ENCODE measurements at regions not wholly inside any gene's neighbourhood (a gene's known extent, or its start where the extent isn't known, plus 50 kb on each side); places are given as distances from the start of the nearest gene placed in this dataset.

- DNase-seq = no peak
These were observed 795.2 kb downstream of the SLC16A7 start for GRCh38 chr12:60391051-60391450.

DNA sequence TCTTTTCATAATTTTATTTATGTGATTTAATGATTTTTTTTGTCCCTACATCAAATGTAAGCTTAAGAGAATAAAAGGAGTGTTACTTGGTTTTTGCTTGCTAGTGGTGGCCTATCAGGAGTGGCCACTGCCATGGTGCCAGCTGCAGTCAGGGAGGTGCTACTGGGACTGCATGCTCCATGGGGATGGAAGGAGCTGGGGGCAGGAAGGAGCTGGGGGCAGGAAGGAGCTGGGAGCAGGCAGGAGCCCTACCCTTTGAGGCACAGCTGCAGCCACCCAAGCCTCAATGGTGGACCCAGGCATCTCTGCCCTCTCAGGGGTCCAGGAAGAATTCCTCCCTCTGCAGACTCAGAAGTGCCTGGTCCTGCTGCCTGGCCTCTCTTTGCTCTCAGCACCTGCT, 796.0 kb downstream of the SLC16A7 start:
- no peak for DNase-seq

DNA sequence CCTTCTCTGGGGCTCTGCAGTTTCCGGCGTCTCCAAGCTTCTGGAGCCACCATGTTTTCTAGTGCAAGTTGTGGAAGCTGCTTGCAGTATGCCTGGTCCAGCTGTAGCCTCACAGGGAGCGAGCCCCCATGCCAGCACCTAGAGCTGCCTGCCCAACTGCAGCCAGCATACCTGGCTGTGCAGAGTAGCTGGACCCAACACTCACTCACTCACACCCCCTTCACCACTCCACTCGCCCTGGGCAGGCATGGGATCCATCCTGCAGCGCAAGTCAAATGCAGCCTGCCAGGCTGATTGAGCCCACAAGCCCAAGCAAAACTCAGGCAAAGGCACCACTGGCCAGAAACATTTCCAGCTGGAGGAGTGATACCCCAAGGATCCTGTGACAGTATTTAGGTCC, 797.3 kb downstream of the SLC16A7 start:
- no peak for DNase-seq

DNA sequence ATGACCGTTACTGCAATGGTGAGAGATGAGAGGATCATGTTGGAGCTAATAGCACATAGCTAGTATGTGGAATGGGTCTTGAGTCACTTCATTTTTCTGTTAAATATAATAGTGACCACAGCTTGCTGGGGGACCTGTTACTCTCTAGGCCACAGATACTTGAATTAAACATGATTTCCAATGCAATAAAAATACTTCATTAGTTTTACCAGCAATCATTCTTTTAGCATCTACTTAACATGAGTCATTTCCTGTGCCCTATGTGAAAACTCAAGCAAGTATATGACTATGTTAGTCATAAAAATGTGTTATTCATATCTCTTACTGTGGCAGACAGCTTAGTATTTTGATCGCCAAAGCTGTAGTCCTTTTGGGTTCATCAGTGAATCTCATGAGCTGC, 798.8 kb downstream of the SLC16A7 start:
- DNase-seq = no peak

DNA sequence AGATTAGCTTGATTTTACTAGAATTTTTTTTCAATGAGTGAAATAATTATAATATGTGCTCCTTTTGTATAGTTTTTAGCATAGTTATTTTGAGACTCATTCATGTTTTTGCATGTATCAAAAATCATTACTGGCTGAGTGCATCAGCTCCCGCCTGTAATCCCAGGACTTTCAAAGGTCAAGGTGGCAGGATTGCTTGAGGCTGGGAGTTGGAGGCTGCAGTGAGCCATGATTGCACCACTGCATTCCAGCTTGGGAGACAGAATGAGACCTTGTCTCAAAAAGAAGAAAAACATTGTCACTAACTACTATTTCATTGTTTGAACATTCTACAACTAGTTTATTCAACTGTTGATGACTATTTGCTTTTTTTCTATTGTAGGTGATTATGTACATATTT, 802.7 kb downstream of the SLC16A7 start:
- no peak for DNase-seq

DNA sequence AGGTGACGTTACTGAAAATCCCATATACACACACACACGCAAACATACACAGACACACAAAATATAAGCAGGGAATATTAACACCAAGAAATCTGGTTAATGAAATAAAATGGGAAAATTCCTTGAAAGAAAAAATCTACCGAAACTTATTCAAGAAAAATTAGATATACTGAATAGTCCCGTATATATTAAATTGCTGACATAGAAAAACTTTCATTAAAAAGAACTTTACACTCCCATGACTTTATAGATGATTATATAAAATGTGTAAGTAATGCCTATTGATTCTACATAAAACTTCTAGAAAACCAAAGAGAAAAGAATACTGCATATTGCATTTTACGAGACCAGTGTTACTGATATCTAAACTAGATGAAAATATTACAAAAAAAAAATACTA, 803.2 kb downstream of the SLC16A7 start:
- no peak for DNase-seq

- DNase-seq = no peak
These were observed 807.2 kb downstream of the SLC16A7 start for GRCh38 chr12:60402996-60403395.

GRCh38 chr12:60415351-60415750, 819.5 kb downstream of the SLC16A7 start:
- DNase-seq = no peak

DNA sequence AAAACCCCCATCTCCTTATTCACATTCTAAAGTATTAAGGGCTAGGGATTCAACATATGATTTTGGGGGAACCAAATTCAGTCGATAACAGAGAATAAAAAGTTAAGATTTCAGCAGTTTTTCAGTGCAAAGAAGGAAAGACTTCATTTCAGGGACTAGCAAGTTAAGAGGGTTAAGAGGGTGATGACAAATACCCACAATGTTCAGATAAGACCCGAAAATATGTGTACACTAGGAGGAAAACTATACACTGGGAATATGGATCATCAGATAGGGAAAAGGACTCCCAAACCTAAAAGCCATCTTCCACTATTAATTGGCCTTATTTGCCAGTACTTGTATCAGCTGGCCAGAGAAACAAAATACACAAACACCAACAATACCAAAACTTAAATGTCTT, 824.2 kb downstream of the SLC16A7 start:
- DNase-seq = no peak

DNA sequence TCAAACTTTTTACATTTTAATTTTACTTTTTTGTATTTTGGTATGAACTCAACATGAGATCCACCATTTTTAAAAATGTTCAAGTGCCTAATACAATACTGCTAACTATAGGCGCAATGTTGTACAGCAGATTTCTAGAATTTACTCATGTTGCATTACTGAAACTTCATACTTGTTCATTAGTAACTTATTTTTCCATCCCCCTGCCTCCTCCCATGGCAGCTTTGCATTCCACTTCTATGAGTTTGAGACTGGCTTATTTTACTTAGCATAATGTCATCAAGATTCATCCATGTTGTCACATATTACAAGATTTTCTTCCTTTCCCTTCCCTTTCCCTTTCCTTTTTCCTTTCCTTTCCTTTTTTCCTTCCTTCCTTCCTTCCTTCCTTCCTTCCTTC, 825.9 kb downstream of the SLC16A7 start:
- no peak for DNase-seq

DNA sequence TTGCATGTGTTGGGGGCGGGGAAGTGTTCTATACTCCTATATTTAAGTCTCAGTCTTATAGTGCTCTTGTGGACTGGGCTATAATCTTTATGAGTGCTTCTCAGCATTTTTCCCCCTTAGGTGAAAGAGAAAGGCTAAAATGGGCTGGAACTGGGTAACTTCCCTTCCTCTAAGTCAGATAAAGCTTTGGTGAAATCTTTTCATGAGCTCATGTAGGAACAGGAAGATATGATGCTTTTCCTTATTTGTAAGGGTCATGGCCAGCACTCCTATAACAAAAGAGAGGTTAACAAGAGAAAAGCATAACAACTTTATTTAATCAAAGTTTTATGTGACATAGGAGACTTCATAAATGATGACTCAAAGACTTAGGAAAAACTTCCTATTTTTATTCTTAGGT, 841.5 kb downstream of the SLC16A7 start:
- DNase-seq = no peak

DNA sequence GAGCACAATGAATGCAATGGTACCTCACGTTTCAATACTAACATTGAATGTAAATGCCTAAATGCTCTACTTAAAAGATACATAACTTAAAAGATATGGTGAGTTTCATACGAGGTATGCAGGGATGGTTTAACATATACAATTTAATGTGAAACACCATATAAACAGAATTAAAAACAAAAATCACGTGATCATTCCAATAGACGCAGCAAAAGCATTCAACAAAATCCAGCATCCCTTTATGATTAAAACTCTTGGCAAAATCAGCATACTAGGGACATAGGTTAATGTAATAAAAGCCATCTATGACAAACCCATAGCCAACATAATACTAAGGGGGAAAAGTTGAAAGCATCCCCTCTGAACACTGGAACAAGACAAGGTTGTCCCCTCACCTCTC, 845.7 kb downstream of the SLC16A7 start:
- DNase-seq = no peak

- DNase-seq = no peak
These were observed 855.6 kb downstream of the SLC16A7 start for GRCh38 chr12:60451457-60451856.

- DNase-seq = no peak
These were observed 869.2 kb downstream of the SLC16A7 start for GRCh38 chr12:60465060-60465459.

- DNase-seq = no peak
These were observed 872.7 kb downstream of the SLC16A7 start for GRCh38 chr12:60468546-60468945.

DNA sequence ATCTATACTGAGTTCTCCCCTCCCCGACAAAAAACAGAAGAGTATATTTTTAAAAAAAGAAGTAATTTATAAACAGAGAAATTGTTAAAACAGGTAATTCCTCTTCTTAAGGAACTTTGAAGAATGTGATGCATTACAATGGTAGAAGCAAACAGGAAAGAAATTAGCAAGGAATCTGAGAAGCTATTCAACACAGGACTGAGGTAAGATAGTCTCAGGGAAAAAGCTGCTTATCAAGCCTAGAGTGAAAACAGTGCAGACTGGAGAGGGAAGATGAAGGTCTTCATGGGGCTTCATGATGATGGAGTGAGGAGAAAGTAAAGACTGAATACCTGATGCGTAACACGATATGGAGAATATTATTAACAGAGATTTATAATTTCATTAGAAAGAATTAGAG, 880.0 kb downstream of the SLC16A7 start:
- DNase-seq = no peak

- DNase-seq = no peak
These were observed 891.5 kb downstream of the SLC16A7 start for GRCh38 chr12:60487284-60487683.

GRCh38 chr12:60489071-60489470, 893.2 kb downstream of the SLC16A7 start:
- DNase-seq = no peak

GRCh38 chr12:60494244-60494643, 898.4 kb downstream of the SLC16A7 start:
- DNase-seq = no peak

DNA sequence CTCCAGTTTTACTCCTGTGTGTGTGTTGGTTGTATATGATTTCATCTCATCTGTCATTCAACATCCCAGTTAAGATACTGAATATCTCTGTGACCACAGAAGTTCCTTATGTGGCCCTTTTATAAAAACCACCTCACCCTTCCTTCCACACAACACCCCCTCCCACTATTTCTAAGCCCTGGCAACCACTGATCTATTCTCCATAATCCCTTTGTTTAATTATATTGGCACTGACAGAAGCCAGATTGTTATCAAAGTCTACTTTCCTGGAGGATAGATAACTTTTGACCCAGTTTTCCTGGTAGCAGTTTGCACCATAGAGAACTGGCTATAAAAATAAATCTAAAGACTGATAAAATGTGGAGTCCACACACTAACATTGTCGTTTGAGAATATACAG, 902.8 kb downstream of the SLC16A7 start:
- no peak for DNase-seq

- DNase-seq = no peak
These were observed 905.4 kb downstream of the SLC16A7 start for GRCh38 chr12:60501124-60501729.

DNA sequence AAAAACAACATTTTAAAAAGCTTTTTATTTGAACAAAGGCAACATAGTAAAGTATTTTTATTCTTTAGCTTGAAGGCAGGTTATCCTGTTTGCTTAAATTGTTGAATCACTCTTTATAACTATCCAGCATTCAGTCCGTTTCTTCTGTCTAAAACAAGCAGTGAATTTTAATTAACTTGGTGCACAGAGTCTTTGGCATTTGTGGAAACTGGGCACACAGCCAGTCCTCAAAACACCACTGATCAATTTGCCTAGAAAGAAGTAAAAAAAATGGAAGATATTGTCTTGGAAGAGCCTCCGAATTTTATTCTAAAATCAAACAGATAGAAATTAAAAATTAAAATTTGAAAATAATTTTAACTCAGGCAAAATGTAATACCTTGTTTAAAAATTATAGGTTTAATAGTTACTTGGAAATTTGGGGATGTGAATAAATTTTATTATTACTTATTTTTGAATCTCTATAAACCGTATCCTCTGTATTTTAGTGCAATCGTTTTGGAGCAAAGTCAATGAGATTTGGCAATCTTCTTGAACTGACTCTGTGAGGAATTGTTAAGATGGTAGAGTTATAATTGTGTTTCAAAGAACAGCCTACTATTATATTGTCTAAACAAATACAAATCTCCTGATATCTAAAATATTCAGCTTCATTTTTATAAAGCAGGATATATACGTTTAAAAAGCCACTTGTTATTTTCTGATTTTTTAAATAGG, 927.0 kb downstream of the SLC16A7 start:
- DNase-seq = no peak

GRCh38 chr12:60529261-60529660, 933.4 kb downstream of the SLC16A7 start:
- DNase-seq = no peak

- no peak for DNase-seq
These were observed 933.9 kb downstream of the SLC16A7 start for GRCh38 chr12:60529723-60530122.

DNA sequence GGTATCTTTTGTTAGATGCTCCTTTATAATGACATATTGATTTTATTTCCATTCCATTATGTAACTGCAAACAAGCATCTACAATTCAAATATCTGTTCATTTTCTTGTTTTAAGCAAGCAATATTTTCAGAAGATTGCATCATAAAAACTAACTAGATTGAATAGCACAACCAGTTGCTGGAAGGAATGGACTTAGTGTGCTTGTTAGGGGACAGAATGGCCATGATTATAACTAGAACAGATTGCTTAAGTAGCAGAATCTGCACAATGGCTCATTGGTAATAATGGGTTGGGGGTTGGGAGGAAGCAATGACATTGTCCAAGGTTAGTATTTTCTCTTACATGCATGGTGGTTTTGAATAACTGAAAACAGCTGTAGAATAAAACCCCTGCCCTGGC, 939.5 kb downstream of the SLC16A7 start:
- no peak for DNase-seq

Measured in CD4-positive, alpha-beta T cell treated with Interleukin-17A for 4 hours (primary cell).